ENCODE measurements at regions not wholly inside any gene's neighbourhood (a gene's known extent, or its start where the extent isn't known, plus 50 kb on each side); places are given as distances from the start of the nearest gene placed in this dataset.

GRCh38 chr16:7171151-7171550 is 161.5 kb upstream of the RBFOX1 start:
- TF ChIP-seq CTCF (CRISPR knock-in tag; IDR thresholded peaks at IDR 0.05) (no peak), CEBPB (IDR thresholded peaks at IDR 0.05; ENCODE audit: borderline replicate concordance, low read depth, low read length) (no peak)

Data from HepG2 (cell line).